ENCODE measurements at regions not wholly inside any gene's neighbourhood (a gene's known extent, or its start where the extent isn't known, plus 50 kb on each side); places are given as distances from the start of the nearest gene placed in this dataset.

- Histone ChIP-seq H3K4me2 (no peak overlapping the region), H4K20me1 (ENCODE audit: insufficient read depth, poor library complexity, severe bottlenecking) (no peaks in the 10 kb centered on the region), H3K9me3 (ENCODE audit: low read depth) (no peaks in the 10 kb centered on the region), H3K4me1 (ENCODE audit: insufficient read depth) (peaks cover 12% of the 10 kb centered on the region), H3K79me2 (no peaks in the 10 kb centered on the region), H3K36me3 (replicated peaks; ENCODE audit: insufficient read depth, low read depth) (no peaks in the 10 kb centered on the region), H3K4me3 (no peak overlapping the region), H3K9me2 (replicated peaks; ENCODE audit: insufficient read depth) (no peaks in the 10 kb centered on the region), H2AFZ (no peak overlapping the region), H3K27ac (no peak overlapping the region), H3K27me3 (no peaks in the 10 kb centered on the region)
- TF ChIP-seq CTCF (IDR thresholded peaks at IDR 0.05; ENCODE audit: poor library complexity) (no peak), EZH2phosphoT487 (IDR thresholded peaks at IDR 0.05; ENCODE audit: low read depth, severe bottlenecking, unreplicated experiment) (no peak), EZH2 (IDR thresholded peaks at IDR 0.05; ENCODE audit: borderline replicate concordance) (no peak)
- DNase-seq (ENCODE audit: low spot score), result no peak
- 4% methylated on average over 1 of the region's 1 CpG for WGBS (ENCODE audit: low lambda C conversion rate, missing lambda C conversion rate)
Measured at GRCh38 chr21:27793901-27794300, 827.0 kb upstream of the ADAMTS5 start.

- Histone ChIP-seq H3K4me3 (no peak overlapping the region), H4K20me1 (ENCODE audit: insufficient read depth, poor library complexity, severe bottlenecking) (no peaks in the 10 kb centered on the region), H3K27ac (peak overlapping the region; percentile 33), H3K27me3 (no peaks in the 10 kb centered on the region), H3K36me3 (replicated peaks; ENCODE audit: insufficient read depth, low read depth) (no peaks in the 10 kb centered on the region), H2AFZ (no peak overlapping the region), H3K4me1 (ENCODE audit: insufficient read depth) (no peaks in the 10 kb centered on the region), H3K4me2 (no peak overlapping the region), H3K9me3 (ENCODE audit: low read depth) (no peaks in the 10 kb centered on the region), H3K79me2 (no peaks in the 10 kb centered on the region), H3K9me2 (replicated peaks; ENCODE audit: insufficient read depth) (no peaks in the 10 kb centered on the region)
- TF ChIP-seq EZH2 (IDR thresholded peaks at IDR 0.05; ENCODE audit: borderline replicate concordance), result no peak
- no peak for TF ChIP-seq CTCF (IDR thresholded peaks at IDR 0.05; ENCODE audit: poor library complexity)
- no peak for TF ChIP-seq EZH2phosphoT487 (IDR thresholded peaks at IDR 0.05; ENCODE audit: low read depth, severe bottlenecking, unreplicated experiment)
- peak; percentile 19 for DNase-seq (ENCODE audit: low spot score)
Measured at GRCh38 chr21:27787046-27787445, 820.2 kb upstream of the ADAMTS5 start.

GRCh38 chr21:27779606-27780005 is 812.7 kb upstream of the ADAMTS5 start:
- peak overlapping the region; percentile 0 for H3K27ac ChIP-seq
- no peaks in the 10 kb centered on the region for H3K36me3 ChIP-seq (replicated peaks; ENCODE audit: insufficient read depth, low read depth)
- no peaks in the 10 kb centered on the region for H3K79me2 ChIP-seq
- 66% methylated on average over 2 of the region's 2 CpGs for WGBS (ENCODE audit: low lambda C conversion rate, missing lambda C conversion rate)
- DNase-seq (ENCODE audit: low spot score), result no peak
- TF ChIP-seq EZH2phosphoT487 (IDR thresholded peaks at IDR 0.05; ENCODE audit: low read depth, severe bottlenecking, unreplicated experiment) (no peak), CTCF (IDR thresholded peaks at IDR 0.05; ENCODE audit: poor library complexity) (no peak), EZH2 (IDR thresholded peaks at IDR 0.05; ENCODE audit: borderline replicate concordance) (no peak)
- no peaks in the 10 kb centered on the region for H3K27me3 ChIP-seq
- H3K4me2 ChIP-seq, result peak overlapping the region; percentile 24
- no peaks in the 10 kb centered on the region for H3K9me3 ChIP-seq (ENCODE audit: low read depth)
- H3K9me2 ChIP-seq (replicated peaks; ENCODE audit: insufficient read depth), result no peaks in the 10 kb centered on the region
- H4K20me1 ChIP-seq (ENCODE audit: insufficient read depth, poor library complexity, severe bottlenecking), result no peaks in the 10 kb centered on the region
- no peak overlapping the region for H3K4me3 ChIP-seq
- H3K4me1 ChIP-seq (ENCODE audit: insufficient read depth), result peaks cover 6% of the 10 kb centered on the region
- peak overlapping the region; percentile 25 for H2AFZ ChIP-seq
